ENCODE measurements at regions not wholly inside any gene's neighbourhood (a gene's known extent, or its start where the extent isn't known, plus 50 kb on each side); places are given as distances from the start of the nearest gene placed in this dataset.
"Not testable (repeated sequence)": the region's sequence is repeated elsewhere in the genome, so short reads cannot be mapped to it uniquely, and the experiment has no call there.

GRCh38 chr15:67939588-67940323 lies 99.9 kb upstream of the RNU6-1 start:
- not testable (repeated sequence) for H3K9ac ChIP-seq (ENCODE audit: low read length); H3K4me3 ChIP-seq (ENCODE audit: low read length); H3K9me3 ChIP-seq (ENCODE audit: control insufficient read depth, low read length); H3K36me3 ChIP-seq (ENCODE audit: control insufficient read depth, insufficient read depth, low read length); H3K27me3 ChIP-seq (ENCODE audit: control insufficient read depth, insufficient read depth, low read length)
- H3K4me1 ChIP-seq (ENCODE audit: control insufficient read depth, insufficient read depth, low read length) = peaks cover 19% of the 10 kb centered on the region

- Histone ChIP-seq H3K27me3 (ENCODE audit: control insufficient read depth, insufficient read depth, low read length) (no peaks in the 10 kb centered on the region), H3K9ac (ENCODE audit: low read length) (no peak overlapping the region), H3K36me3 (ENCODE audit: control insufficient read depth, insufficient read depth, low read length) (no peaks in the 10 kb centered on the region), H3K4me3 (ENCODE audit: low read length) (no peak overlapping the region), H3K4me1 (ENCODE audit: control insufficient read depth, insufficient read depth, low read length) (peaks cover 19% of the 10 kb centered on the region), H3K9me3 (ENCODE audit: control insufficient read depth, low read length) (no peaks in the 10 kb centered on the region)
Measured at GRCh38 chr15:67940324-67940719, 100.5 kb upstream of the RNU6-1 start.

DNA sequence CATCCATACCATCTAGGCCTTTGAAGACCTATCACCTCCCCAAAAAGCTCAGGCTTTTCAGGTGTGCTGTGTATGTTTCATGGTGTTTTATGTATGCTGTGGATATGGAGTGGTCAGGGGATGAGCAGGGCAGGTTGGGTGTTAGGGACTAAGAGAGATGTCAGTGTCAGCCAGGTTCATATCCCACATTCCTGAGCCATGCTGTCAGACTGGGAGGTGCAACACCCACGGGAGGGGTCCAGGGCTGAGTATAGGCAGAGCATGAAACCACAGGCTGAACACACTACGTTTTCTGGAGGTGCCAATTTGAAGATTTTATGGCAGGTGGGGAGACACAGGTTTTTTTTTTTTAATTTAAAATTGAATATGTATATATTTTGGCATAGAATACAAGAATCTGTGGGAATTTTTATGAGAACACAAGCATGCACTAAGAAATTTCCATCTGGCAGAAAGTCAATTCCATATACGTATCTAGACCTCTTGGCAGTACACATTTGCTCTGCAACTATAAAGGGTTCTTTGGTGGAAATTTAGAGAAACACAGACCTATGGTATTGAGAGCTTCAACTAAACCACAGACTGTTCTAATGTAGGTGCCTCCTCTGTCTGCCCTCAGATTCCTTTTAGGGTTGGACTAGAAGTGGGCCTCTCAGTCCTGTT lies 101.9 kb upstream of the RNU6-1 start:
- Histone ChIP-seq H3K27me3 (ENCODE audit: control insufficient read depth, insufficient read depth, low read length) (no peaks in the 10 kb centered on the region), H3K4me1 (ENCODE audit: control insufficient read depth, insufficient read depth, low read length) (peaks cover 19% of the 10 kb centered on the region), H3K4me3 (ENCODE audit: low read length) (no peak overlapping the region), H3K9me3 (ENCODE audit: control insufficient read depth, low read length) (no peaks in the 10 kb centered on the region), H3K9ac (ENCODE audit: low read length) (no peak overlapping the region), H3K36me3 (ENCODE audit: control insufficient read depth, insufficient read depth, low read length) (no peaks in the 10 kb centered on the region)

DNA sequence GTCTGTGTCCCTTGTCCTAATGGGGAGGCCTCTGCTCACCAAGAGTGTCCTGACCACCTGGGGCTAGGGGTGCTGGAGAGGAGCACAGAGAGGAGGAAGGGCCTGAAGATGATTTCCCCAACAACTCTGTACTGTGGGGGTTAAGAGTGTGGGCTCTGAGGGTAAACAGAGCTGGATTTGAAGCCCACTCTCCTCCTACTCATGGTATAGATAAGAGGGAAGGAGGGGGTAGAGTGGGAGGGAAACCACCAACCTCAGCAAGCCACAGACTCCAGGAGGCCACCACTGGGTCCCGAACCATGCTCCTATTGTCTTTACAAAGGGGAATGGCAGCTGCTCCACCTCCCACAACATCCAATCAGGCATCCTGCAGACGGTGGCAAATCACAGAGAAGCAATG lies 103.6 kb upstream of the RNU6-1 start:
- Histone ChIP-seq H3K4me3 (ENCODE audit: low read length) (no peak overlapping the region), H3K4me1 (ENCODE audit: control insufficient read depth, insufficient read depth, low read length) (peaks cover 13% of the 10 kb centered on the region), H3K9ac (ENCODE audit: low read length) (no peak overlapping the region), H3K9me3 (ENCODE audit: control insufficient read depth, low read length) (no peaks in the 10 kb centered on the region), H3K36me3 (ENCODE audit: control insufficient read depth, insufficient read depth, low read length) (no peaks in the 10 kb centered on the region), H3K27me3 (ENCODE audit: control insufficient read depth, insufficient read depth, low read length) (no peaks in the 10 kb centered on the region)

GRCh38 chr15:67944010-67944641 lies 104.3 kb upstream of the RNU6-1 start:
- Histone ChIP-seq H3K27me3 (ENCODE audit: control insufficient read depth, insufficient read depth, low read length) (no peaks in the 10 kb centered on the region), H3K9me3 (ENCODE audit: control insufficient read depth, low read length) (no peaks in the 10 kb centered on the region), H3K4me1 (ENCODE audit: control insufficient read depth, insufficient read depth, low read length) (peaks cover 13% of the 10 kb centered on the region), H3K9ac (ENCODE audit: low read length) (no peak overlapping the region), H3K4me3 (ENCODE audit: low read length) (no peak overlapping the region), H3K36me3 (ENCODE audit: control insufficient read depth, insufficient read depth, low read length) (no peaks in the 10 kb centered on the region)

DNA sequence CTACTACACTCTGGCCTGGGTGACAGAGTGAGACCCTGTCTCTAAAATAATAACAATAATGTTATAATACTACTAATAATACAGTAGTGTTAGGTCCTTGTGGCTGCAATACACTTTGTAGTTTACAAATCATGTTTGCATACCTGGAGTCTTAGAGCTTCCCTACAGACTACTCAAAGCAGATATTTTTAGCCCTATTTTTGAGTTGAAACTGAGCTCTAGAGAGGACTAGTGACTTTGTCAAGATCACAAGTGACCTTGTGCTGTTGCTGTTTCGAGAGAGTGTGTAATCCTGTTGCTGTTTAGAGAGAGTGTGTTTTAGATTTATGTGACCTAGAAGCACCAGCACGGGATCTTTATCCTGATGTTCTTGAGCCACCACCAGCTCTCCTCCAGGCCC lies 105.3 kb upstream of the RNU6-1 start:
- Histone ChIP-seq H3K9ac (ENCODE audit: low read length) (no peak overlapping the region), H3K9me3 (ENCODE audit: control insufficient read depth, low read length) (no peaks in the 10 kb centered on the region), H3K36me3 (ENCODE audit: control insufficient read depth, insufficient read depth, low read length) (no peaks in the 10 kb centered on the region), H3K4me1 (ENCODE audit: control insufficient read depth, insufficient read depth, low read length) (peaks cover 13% of the 10 kb centered on the region), H3K4me3 (ENCODE audit: low read length) (no peak overlapping the region), H3K27me3 (ENCODE audit: control insufficient read depth, insufficient read depth, low read length) (no peaks in the 10 kb centered on the region)

GRCh38 chr15:67945951-67946700 lies 106.3 kb upstream of the RNU6-1 start:
- no peak overlapping the region for H3K4me3 ChIP-seq (ENCODE audit: low read length)
- peaks cover 13% of the 10 kb centered on the region for H3K4me1 ChIP-seq (ENCODE audit: control insufficient read depth, insufficient read depth, low read length)
- no peaks in the 10 kb centered on the region for H3K9me3 ChIP-seq (ENCODE audit: control insufficient read depth, low read length)
- H3K36me3 ChIP-seq (ENCODE audit: control insufficient read depth, insufficient read depth, low read length) = no peaks in the 10 kb centered on the region
- H3K27me3 ChIP-seq (ENCODE audit: control insufficient read depth, insufficient read depth, low read length) = no peaks in the 10 kb centered on the region
- no peak overlapping the region for H3K9ac ChIP-seq (ENCODE audit: low read length)

DNA sequence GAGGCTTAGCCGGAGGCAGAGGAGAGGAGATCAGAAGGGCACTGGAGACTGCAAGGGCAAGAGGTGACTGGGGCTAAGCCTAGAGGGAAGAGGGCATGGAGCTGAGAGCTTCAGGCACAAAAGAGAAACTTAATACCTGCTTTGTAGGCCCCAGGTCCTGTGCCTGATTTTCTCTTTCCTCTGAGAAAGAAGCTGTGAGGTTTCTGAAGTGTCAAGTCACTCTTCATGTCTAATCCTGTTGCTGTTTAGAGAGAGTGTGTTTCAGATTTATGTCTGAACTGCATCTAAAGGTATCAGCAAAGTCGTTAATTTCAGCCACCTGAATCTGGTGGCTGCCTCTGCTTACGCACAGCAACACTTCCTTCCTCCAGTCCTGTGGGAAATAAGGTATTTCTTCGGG lies 106.9 kb upstream of the RNU6-1 start:
- peaks cover 13% of the 10 kb centered on the region for H3K4me1 ChIP-seq (ENCODE audit: control insufficient read depth, insufficient read depth, low read length)
- no peaks in the 10 kb centered on the region for H3K9me3 ChIP-seq (ENCODE audit: control insufficient read depth, low read length)
- no peaks in the 10 kb centered on the region for H3K36me3 ChIP-seq (ENCODE audit: control insufficient read depth, insufficient read depth, low read length)
- H3K27me3 ChIP-seq (ENCODE audit: control insufficient read depth, insufficient read depth, low read length) = no peaks in the 10 kb centered on the region
- no peak overlapping the region for H3K4me3 ChIP-seq (ENCODE audit: low read length)
- H3K9ac ChIP-seq (ENCODE audit: low read length) = no peak overlapping the region

- Histone ChIP-seq H3K9ac (ENCODE audit: low read length) (no peak overlapping the region), H3K36me3 (ENCODE audit: control insufficient read depth, insufficient read depth, low read length) (no peaks in the 10 kb centered on the region), H3K27me3 (ENCODE audit: control insufficient read depth, insufficient read depth, low read length) (no peaks in the 10 kb centered on the region), H3K4me1 (ENCODE audit: control insufficient read depth, insufficient read depth, low read length) (peaks cover 13% of the 10 kb centered on the region), H3K4me3 (ENCODE audit: low read length) (no peak overlapping the region), H3K9me3 (ENCODE audit: control insufficient read depth, low read length) (no peaks in the 10 kb centered on the region)
Measured at GRCh38 chr15:67947254-67948039, 106.7 kb upstream of the PIAS1 start.

DNA sequence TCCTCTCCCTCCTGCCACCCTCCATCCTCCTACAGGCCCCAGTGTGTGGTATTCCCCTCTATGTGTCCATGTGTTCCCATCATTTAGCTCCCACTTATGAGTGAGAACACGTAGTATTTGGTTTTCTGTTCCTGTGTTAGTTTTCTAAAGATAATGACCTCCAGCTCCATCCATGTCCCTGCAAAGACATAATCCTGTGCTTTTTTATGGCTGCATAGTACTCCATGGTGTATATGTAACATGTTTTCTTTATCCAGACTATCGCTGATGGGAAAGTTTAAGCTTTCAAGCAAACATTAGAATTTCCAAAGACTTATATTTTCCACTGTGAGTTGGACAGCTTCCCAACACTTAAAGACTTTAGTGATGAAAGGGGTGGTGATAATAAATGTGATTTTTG lies 105.9 kb upstream of the PIAS1 start:
- H3K27me3 ChIP-seq (ENCODE audit: control insufficient read depth, insufficient read depth, low read length) = no peaks in the 10 kb centered on the region
- H3K4me3 ChIP-seq (ENCODE audit: low read length) = no peak overlapping the region
- H3K9me3 ChIP-seq (ENCODE audit: control insufficient read depth, low read length) = no peaks in the 10 kb centered on the region
- no peak overlapping the region for H3K9ac ChIP-seq (ENCODE audit: low read length)
- peaks cover 11% of the 10 kb centered on the region for H3K4me1 ChIP-seq (ENCODE audit: control insufficient read depth, insufficient read depth, low read length)
- H3K36me3 ChIP-seq (ENCODE audit: control insufficient read depth, insufficient read depth, low read length) = no peaks in the 10 kb centered on the region

GRCh38 chr15:67951187-67951586 lies 102.9 kb upstream of the PIAS1 start:
- H3K4me1 ChIP-seq (ENCODE audit: control insufficient read depth, insufficient read depth, low read length); H3K27me3 ChIP-seq (ENCODE audit: control insufficient read depth, insufficient read depth, low read length); H3K9ac ChIP-seq (ENCODE audit: low read length); H3K9me3 ChIP-seq (ENCODE audit: control insufficient read depth, low read length); H3K4me3 ChIP-seq (ENCODE audit: low read length); H3K36me3 ChIP-seq (ENCODE audit: control insufficient read depth, insufficient read depth, low read length): not testable (repeated sequence)

Measured in mucosa of stomach (tissue), 1 donor.